Caco-2 (cell line): ENCODE measurements at regions not wholly inside any gene's neighbourhood (a gene's known extent, or its start where the extent isn't known, plus 50 kb on each side); places are given as distances from the start of the nearest gene placed in this dataset.

ENCODE experiments used
- BruUV-seq: library from RNA; stranded (reverse); fragments of 400-500 nt; replicated peaks from 2 replicates; lab custom pipeline; 2021; lab: Mats Ljungman, UMichigan
- CTCF ChIA-PET: fragments of 300-600 bp; sonication (Branson Sonifier 250); formaldehyde crosslinking; loops from one replicate; lab custom pipeline; 2022; ENCODE audit warnings: antibody characterized with exemption; lab: Charles Lee
- POLR2A ChIA-PET: fragments of 300-600 bp; sonication (Branson Sonifier 250); formaldehyde crosslinking; loops from one replicate; lab custom pipeline; 2022; ENCODE audit warnings: antibody characterized with exemption; lab: Charles Lee
- DNase-seq, 2 experiments: peaks; one replicate each; pipeline versions ENCODE4 v3.0.0 to v3.0.0-alpha.2; 2020 to 2022
- H3K27me3 ChIP-seq: replicated peaks from 2 replicates; pipeline ENCODE4 v1.6.0; 2011; ENCODE audit warnings: low read length; ENCODE audit not compliant: control insufficient read depth, insufficient read depth
- H3K36me3 ChIP-seq: 2 replicates; pipeline ENCODE4 v1.5.1; 2011; ENCODE audit warnings: low read length; ENCODE audit not compliant: control insufficient read depth, insufficient read depth
- H3K4me1 ChIP-seq: fragments of 250-450 bp; sonication (Bioruptor Pico); 2 replicates; pipeline ENCODE4 v1.5.1; 2020; ENCODE audit warnings: mild to moderate bottlenecking
- H3K4me3 ChIP-seq: 2 replicates; pipeline ENCODE4 v1.5.1; 2011; ENCODE audit warnings: low read depth, mild to moderate bottlenecking, control low read depth, low read length
- H3K9me3 ChIP-seq: fragments of 250-450 bp; sonication (Bioruptor Pico); 2 replicates; pipeline ENCODE4 v1.5.1; 2020; ENCODE audit warnings: mild to moderate bottlenecking, moderate library complexity
- H3K27ac Mint-ChIP-seq: one replicate; pipeline ENCODE4 v1.8.0; 2022; ENCODE audit warnings: mixed read lengths; ENCODE audit not compliant: unreplicated experiment
- H3K27me3 Mint-ChIP-seq: one replicate; pipeline ENCODE4 v1.8.0; 2022; ENCODE audit warnings: mixed read lengths; ENCODE audit not compliant: insufficient read depth, unreplicated experiment
- H3K36me3 Mint-ChIP-seq: one replicate; pipeline ENCODE4 v1.8.0; 2022; ENCODE audit warnings: mild to moderate bottlenecking, mixed read lengths; ENCODE audit not compliant: insufficient read depth, unreplicated experiment
- H3K4me1 Mint-ChIP-seq: one replicate; pipeline ENCODE4 v1.8.0; 2022; ENCODE audit warnings: low read depth, mixed read lengths; ENCODE audit not compliant: unreplicated experiment
- H3K4me3 Mint-ChIP-seq: one replicate; pipeline ENCODE4 v1.8.0; 2022; ENCODE audit warnings: mild to moderate bottlenecking, moderate library complexity, mixed read lengths; ENCODE audit not compliant: unreplicated experiment
- H3K9me3 Mint-ChIP-seq: one replicate; pipeline ENCODE4 v1.8.0; 2022; ENCODE audit warnings: mixed read lengths; ENCODE audit not compliant: unreplicated experiment
- intact Hi-C: fragments of 100-400 bp; cut with micrococcal nuclease; formaldehyde crosslinking; loops from one replicate; pipeline ENCODE4 v1.10.0; 2022; ENCODE audit not compliant: unreplicated experiment
- TF ChIP-seq, protein P1 (sequence below), 2 experiments: fragments of 200-600 bp in 1 of 2; IDR thresholded peaks; 1 replicate in 1 of 2; 2 replicates in 1 of 2; pipeline versions ENCODE4 v1.5.1 to v1.8.0; 2011 to 2022; ENCODE audit warnings: antibody characterized with exemption in 1 of 2, control low read depth in 1 of 2, inconsistent platforms in 1 of 2, low read depth in 1 of 2, low read length in 1 of 2, mild to moderate bottlenecking in 1 of 2, moderate library complexity in 1 of 2; ENCODE audit not compliant: insufficient read depth in 1 of 2, severe bottlenecking in 1 of 2, unreplicated experiment in 1 of 2

DNA sequence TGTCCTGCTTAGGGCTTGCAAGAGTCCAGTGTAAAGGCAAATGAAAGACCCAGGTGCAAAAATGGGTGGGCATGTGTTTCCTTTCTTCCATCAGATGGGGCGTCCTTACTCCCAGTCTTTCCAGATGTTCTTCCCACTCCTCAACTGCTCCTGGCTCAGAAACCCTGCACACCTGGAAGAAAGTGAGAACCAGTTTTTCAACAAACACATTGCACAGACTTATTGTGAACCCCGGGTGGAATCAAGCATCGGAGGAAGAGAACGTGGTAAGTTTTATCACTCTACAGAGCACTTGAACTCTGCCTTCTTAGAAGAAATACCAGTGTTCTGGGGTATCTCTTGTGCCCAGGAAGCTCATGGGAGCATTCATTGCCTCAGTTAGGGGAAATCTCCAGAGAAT lies 93.3 kb downstream of the TMX1 start:
- Histone ChIP-seq H3K9me3 (no peaks in the 10 kb centered on the region), H3K36me3 (no peaks in the 10 kb centered on the region; the same call in 1 of the 2 replicates), H3K4me1 (peaks cover 9% of the 10 kb centered on the region), H3K4me3 (no peak overlapping the region), H3K27me3 (no peaks in the 10 kb centered on the region)
- intact Hi-C loops, result no loop called here
- H3K27ac Mint-ChIP-seq, result no peak overlapping the region
- ChIA-PET CTCF (no interaction called here), POLR2A (no interaction called here)
- TF ChIP-seq, protein P1, sequence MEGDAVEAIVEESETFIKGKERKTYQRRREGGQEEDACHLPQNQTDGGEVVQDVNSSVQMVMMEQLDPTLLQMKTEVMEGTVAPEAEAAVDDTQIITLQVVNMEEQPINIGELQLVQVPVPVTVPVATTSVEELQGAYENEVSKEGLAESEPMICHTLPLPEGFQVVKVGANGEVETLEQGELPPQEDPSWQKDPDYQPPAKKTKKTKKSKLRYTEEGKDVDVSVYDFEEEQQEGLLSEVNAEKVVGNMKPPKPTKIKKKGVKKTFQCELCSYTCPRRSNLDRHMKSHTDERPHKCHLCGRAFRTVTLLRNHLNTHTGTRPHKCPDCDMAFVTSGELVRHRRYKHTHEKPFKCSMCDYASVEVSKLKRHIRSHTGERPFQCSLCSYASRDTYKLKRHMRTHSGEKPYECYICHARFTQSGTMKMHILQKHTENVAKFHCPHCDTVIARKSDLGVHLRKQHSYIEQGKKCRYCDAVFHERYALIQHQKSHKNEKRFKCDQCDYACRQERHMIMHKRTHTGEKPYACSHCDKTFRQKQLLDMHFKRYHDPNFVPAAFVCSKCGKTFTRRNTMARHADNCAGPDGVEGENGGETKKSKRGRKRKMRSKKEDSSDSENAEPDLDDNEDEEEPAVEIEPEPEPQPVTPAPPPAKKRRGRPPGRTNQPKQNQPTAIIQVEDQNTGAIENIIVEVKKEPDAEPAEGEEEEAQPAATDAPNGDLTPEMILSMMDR (IDR thresholded peaks at IDR 0.05; ENCODE audit: insufficient read depth in 1 of 2, low read depth in 1 of 2, low read length in 1 of 2, severe bottlenecking in 1 of 2, unreplicated experiment in 1 of 2), result no peak
- H3K4me1 Mint-ChIP-seq, result peaks cover 6% of the 10 kb centered on the region
- no peak overlapping the region for H3K4me3 Mint-ChIP-seq
- no TSS peak for BruUV-seq
- H3K36me3 Mint-ChIP-seq, result no peaks in the 10 kb centered on the region
- no peak for DNase-seq
- no peaks in the 10 kb centered on the region for H3K9me3 Mint-ChIP-seq
- no peaks in the 10 kb centered on the region for H3K27me3 Mint-ChIP-seq

DNA sequence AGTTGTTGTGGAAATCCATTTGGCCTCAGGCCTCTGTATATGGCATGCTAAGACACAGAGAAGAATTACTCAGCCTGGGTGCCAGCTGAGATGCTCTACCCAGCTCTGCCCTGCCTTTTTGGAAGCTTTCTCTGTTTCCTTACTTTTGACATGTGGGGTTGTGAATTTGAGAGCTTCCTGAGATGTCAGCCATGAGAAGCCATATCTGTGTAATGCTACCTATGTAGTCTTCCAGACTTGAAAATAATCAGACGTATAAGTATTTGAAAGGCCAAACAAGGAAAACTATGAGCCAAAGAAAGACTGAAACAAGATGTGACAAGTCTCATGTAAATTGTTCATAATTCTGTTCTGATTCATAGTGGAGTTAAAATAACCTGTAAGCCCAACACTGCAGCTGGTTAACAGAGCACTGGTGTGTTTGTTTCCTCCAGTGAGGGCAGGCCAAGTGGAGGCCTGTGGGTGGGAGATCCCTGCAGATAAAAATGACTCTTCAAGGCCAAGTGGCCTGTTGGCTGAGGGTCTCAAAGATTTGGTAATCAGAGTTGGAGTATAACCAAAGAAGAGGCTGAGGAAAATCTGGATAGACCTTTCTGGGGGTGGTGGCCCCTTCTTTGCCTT lies 94.0 kb downstream of the TMX1 start:
- H3K27me3 Mint-ChIP-seq, result no peaks in the 10 kb centered on the region
- no peaks in the 10 kb centered on the region for H3K9me3 Mint-ChIP-seq
- H3K4me1 ChIP-seq, result peaks cover 9% of the 10 kb centered on the region
- no peak for DNase-seq
- TF ChIP-seq, protein P1 (IDR thresholded peaks at IDR 0.05; ENCODE audit: insufficient read depth in 1 of 2, low read depth in 1 of 2, low read length in 1 of 2, severe bottlenecking in 1 of 2, unreplicated experiment in 1 of 2), result no peak
- no peak overlapping the region for H3K4me3 Mint-ChIP-seq
- H3K9me3 ChIP-seq, result no peaks in the 10 kb centered on the region
- H3K36me3 ChIP-seq, result no peaks in the 10 kb centered on the region; the same call in 1 of the 2 replicates
- ChIA-PET POLR2A (no interaction called here), CTCF (no interaction called here)
- H3K4me3 ChIP-seq, result no peak overlapping the region
- H3K36me3 Mint-ChIP-seq, result no peaks in the 10 kb centered on the region
- H3K27ac Mint-ChIP-seq, result no peak overlapping the region
- BruUV-seq, result no TSS peak
- H3K27me3 ChIP-seq, result no peaks in the 10 kb centered on the region
- intact Hi-C loops, result no loop called here
- peaks cover 6% of the 10 kb centered on the region for H3K4me1 Mint-ChIP-seq

DNA sequence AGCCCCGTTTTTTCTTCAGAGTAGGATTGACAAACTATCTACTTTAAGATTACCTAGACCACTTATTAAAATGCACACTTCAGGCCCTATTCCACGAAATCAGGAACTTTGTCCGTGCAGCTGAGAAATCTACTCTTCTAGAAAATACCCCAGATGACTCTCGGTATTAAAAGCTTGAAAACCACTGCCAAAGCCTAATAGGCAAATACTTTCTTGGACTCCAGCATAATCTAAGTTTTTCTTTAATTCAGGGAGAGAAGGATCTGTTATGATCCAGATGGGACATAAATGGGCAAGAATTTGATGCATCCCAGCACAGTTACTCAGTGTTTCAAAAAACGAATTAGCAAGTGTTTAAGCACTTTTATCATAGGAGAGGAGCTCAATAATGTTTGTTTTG lies 94.5 kb downstream of the TMX1 start:
- Histone ChIP-seq H3K4me1 (peaks cover 9% of the 10 kb centered on the region), H3K36me3 (no peaks in the 10 kb centered on the region; the same call in 1 of the 2 replicates), H3K9me3 (no peaks in the 10 kb centered on the region), H3K4me3 (no peak overlapping the region), H3K27me3 (no peaks in the 10 kb centered on the region)
- POLR2A ChIA-PET, result no interaction called here
- no peak overlapping the region for H3K27ac Mint-ChIP-seq
- H3K9me3 Mint-ChIP-seq, result peaks cover under 1% of the 10 kb centered on the region
- DNase-seq, result no peak
- H3K4me1 Mint-ChIP-seq, result peaks cover 6% of the 10 kb centered on the region
- TF ChIP-seq, protein P1 (IDR thresholded peaks at IDR 0.05; ENCODE audit: insufficient read depth in 1 of 2, low read depth in 1 of 2, low read length in 1 of 2, severe bottlenecking in 1 of 2, unreplicated experiment in 1 of 2), result no peak
- no TSS peak for BruUV-seq
- H3K36me3 Mint-ChIP-seq, result no peaks in the 10 kb centered on the region
- no peak overlapping the region for H3K4me3 Mint-ChIP-seq
- intact Hi-C loops, result no loop called here
- CTCF ChIA-PET, result no interaction called here
- no peaks in the 10 kb centered on the region for H3K27me3 Mint-ChIP-seq
